Fibroblast of peridontal ligament (primary cell): ENCODE measurements at regions not wholly inside any gene's neighbourhood (a gene's known extent, or its start where the extent isn't known, plus 50 kb on each side); places are given as distances from the start of the nearest gene placed in this dataset.
"Not testable (repeated sequence)": the region's sequence is repeated elsewhere in the genome, so short reads cannot be mapped to it uniquely, and the experiment has no call there.

Experiments used
- DNase-seq: peaks from one replicate; pipeline ENCODE4 v3.0.0-alpha.2; 2010; ENCODE audit errors: extremely low read depth

DNA sequence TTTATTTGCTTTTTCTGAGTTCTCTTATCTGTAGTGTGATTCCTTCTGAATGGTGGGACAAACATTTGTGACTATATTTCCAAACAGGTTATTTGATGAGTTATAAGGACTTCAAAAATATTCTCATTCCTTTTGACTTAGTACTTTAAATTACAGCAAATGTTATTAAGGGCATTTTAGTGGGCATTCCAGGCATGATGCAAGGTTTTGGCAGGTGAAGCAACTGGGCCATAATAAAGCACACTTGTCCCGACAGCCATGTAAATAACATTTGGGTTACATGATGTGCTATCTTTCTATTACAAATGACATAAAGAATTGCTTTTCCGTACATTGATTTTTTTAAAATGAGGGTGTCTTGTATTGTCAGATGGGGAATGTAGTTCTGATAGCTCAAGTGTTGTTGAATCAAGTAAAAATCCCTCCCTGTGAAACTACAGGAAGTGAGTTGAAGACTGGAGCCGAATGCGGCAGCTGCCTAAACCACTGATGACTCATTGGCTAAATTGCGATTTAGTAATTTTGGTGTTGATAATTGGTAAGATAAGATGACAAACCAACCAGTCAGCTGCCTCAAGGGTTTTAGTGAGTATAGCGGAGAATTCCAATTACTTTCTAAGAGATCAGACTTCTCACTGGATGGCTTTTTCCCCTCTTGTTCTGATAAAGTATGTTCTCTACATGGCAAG, 231.3 kb upstream of the NPY start:
- DNase-seq: peak; percentile 34

DNA sequence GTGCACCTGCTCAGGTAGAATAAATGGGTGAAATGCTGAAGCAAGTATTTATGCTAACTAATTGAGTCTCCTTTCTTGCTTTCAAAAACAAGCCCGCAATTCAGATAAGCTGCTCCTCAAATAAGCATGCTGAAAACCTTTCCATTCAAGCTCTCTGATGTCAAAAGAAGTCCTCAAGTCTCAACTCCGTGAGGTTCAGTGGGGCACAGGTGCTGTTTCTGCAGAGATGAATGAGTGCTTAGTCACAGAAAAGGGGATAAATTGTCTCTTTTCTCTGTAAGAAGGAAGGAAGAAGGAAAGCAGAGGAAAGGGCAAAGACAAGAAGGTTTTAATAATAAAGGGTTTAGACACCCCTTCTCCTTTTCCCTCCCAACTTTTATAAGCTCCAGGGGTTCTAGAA, 229.8 kb upstream of the NPY start:
- no peak for DNase-seq

GRCh38 chr7:24057243-24057642, 226.7 kb upstream of the NPY start:
- DNase-seq: no peak

DNA sequence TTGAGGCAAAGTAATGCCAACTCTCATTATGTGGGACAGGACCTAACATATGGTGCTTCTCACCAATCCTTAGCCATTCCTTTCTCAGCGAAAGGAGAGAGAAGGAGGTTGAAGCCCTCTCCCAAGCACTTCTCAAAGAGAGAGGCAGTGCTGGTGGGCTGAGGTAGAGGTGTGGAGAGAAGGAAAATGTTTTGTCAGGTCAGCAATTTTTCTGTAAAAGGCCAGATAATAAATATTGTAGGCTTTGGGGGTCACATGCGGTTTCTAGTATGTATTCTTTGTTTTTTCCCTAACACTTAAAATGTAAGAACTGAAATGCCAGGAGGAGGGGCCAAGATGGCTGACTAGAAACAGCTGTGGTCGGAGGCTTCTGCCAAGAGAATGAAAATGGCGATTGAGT, 225.0 kb upstream of the NPY start:
- DNase-seq: no peak

- no peak for DNase-seq
Measured at GRCh38 chr7:24059775-24060174, 224.2 kb upstream of the NPY start.

- DNase-seq: no peak
Measured at GRCh38 chr7:24063721-24064120, 220.3 kb upstream of the NPY start.

GRCh38 chr7:24069751-24070150, 214.2 kb upstream of the NPY start:
- no peak for DNase-seq

DNA sequence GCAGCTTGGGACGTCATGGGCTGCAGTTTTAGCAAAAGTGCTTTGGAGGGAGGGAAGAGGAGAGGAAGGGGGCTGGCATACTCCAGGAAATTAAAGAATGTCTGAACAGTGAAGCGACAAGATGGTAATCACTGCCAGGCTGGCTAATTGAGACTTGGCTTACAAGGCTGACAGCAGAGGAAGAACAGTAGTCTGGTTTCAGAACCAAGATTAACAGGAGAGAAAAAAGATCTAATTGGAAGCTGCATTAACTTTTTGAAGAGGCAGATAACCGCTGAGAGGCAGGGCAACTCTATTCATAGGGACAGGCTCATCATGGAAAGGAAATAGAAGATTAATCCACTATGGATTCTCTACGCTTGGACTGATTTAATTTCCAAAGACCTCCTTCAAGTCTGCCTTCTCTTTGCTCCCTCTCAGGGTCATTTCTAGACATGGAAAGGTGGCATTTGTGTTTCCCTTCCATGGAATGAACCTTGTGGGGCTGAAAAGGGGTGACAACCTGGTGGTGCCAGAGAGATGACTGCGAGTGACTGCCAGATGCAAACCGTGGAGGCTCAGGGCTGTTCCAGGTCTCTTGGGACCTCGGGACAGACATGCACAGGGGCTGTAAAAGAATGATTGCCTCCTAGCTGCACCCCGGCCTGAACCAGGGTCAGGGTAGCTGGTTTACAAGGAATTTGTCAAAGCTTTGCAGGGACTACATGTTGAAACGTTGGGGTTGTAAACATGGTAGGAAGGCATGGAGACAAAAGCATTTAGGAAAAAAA, 210.2 kb upstream of the NPY start:
- no peak for DNase-seq

- no peak for DNase-seq
Measured at GRCh38 chr7:24075426-24075810, 208.6 kb upstream of the NPY start.

DNA sequence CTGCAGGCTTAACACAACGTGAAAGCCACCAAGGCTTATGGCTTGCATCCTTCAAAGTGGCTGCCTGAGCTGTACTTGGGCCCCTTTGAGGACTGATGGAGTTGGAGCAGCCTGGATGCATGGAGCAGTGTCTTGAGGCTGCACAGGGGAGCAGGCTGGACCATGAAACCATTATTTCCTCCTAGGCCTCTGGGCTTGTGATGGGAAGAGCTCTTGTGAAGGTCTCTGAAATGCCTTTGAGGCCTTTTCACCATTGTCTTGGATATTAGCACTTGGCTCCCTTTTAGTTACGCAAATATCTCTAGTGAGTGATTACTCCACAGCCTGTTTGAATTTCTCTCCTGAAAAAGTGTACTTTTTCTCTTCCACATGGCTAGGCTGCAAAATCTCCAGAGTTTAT, 201.2 kb upstream of the NPY start:
- no peak for DNase-seq

DNA sequence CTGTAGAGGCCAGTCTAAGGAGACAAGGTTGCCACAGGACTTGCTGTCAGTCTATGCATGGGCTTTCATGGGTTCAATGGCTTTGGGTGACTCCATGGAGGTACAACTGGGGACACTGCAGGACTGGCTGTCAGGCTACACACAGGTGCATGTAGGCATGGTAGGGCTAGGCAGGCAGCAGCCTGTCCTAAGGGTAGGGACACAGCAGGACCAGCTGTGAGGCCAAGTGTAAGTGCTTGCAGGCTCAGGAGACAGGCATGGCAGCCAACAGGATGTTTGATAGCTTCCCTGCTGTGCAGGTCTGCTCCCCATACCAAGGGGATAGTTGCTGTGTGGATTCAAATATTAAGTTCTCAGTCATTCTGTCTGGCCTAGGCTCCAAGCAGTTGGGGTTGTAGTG, 181.0 kb upstream of the NPY start:
- no peak for DNase-seq

- DNase-seq: no peak
Measured at GRCh38 chr7:24108906-24109376, 175.0 kb upstream of the NPY start.

DNA sequence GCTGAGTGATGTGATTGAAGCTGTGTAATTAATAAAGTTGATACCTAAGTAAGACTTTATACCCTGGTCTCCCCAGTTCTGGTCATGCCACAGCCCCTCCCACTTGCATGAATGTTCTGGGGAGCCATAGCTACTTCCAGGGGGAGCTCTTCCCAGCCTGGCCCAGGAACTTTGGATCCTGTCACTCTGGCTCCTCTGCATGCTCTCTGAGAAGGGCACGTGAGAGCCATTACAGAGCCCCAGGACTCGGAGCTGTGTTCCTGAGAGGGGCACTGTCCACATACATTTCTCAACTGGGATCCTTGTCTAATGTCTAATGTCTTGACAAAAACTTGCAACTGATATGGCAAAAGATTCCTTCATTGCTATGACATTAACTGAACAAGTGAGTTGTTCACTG, 173.9 kb upstream of the NPY start:
- no peak for DNase-seq

DNA sequence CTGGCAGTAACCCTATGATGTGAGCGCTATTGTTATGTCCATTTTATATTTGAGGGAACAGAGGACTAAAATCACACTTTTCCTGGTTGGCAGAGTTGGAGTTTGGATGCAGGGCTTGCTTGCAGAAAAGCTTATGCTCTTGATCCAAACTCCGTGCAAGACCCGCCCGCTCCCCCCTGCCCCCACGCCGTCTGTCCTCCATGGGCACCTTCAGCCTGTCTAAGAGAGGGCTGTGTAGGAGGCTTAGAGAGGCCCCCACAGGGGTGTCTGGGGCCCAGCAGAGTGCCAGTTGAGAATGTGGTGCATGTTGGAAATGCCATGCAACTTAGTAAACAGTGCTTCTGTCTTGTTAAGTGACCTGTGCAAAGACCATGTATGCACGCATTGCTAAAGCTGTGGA, 170.5 kb upstream of the NPY start:
- DNase-seq: no peak

DNA sequence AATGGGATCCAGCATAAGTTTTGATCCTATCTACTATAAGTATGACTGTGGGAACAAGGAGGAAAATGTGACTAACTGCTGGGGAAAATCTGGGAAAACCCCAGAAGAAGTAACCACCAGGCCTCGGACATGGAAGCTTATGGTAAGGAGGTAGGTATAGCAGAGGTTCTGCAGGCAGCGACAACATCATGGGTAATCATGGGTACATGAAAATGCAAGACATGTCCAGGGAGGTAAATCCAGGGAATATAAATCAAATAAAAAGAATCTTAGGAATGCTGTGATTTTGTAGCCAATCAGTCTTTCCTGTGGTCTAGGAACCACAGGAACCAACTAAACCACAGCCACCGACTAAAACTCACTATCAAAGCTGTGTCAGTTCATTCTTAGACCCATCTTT, 168.3 kb upstream of the NPY start:
- no peak for DNase-seq

DNA sequence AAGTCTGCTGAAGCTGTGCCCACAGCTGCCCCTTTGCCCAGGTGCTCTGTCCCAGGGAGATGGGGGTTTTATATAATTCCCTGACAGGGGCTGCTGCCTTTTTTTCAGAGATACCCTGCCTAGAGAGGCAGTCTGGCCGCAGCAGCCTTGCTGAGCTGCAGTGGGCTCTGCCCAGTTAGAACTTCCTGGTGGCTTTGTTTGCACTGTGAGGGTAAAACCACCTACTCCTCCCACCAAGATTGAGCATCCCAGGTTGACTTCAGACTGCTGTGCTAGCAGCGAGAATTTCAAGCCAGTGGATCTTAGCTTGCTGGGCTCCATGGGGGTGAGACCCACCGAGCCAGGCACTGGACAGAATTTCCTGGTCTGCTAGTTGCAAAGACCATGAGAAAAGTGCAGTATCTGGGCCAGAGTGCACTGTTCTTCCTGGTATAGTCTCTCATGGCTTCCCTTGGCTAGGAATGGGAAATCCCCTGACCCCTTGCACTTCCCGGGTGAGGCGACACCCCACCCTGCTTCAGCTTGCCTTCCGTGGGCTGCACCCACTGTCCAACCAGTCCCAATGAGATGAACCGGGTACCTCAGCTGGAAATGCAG, 166.0 kb upstream of the NPY start:
- DNase-seq: not testable (repeated sequence)

DNA sequence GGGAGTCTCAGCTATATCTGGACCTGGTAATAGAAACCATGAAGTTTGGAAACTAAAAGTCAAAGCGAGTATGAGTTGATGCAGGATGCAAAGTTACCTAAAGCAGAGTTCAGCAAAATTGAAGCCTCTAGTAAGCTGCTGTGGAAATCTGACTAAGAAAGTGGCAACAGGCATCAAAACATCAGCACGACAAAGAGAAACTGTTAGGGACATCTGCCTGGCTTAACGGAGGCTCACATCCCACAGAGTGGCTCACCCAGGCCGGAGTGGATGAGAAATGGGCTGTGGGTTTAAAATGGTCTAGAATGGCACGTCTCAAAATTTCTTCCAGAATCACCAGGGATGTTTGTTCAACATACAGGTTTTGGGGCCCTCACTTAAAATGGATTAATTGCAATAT, 164.1 kb upstream of the NPY start:
- DNase-seq: no peak

- peak; percentile 1 for DNase-seq
Measured at GRCh38 chr7:24123076-24123475, 160.9 kb upstream of the NPY start.

- DNase-seq: no peak
Measured at GRCh38 chr7:24125765-24126164, 158.2 kb upstream of the NPY start.

GRCh38 chr7:24127930-24128329, 156.1 kb upstream of the NPY start:
- no peak for DNase-seq

DNA sequence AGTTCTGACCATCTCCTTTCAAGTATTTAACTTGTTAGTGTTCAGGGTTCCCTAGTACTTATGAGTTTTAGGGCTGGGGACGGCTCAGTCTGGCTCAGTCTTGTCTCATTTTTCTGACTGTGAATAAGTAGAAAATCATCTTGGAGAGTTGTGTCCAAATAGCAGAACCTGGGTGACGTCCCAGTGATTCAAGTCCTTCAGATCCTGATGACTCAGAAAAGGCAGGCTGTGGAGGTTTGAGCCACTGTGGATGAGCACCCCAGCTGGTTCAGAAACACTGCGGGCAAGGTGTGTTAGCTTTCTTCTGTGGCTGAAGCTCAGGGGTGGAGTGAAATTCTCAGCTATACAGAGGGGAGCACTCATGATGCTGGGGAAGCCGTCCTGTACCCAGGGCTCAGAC, 154.4 kb upstream of the NPY start:
- peak; percentile 1 for DNase-seq

- no peak for DNase-seq
Measured at GRCh38 chr7:24130631-24131030, 153.4 kb upstream of the NPY start.

DNA sequence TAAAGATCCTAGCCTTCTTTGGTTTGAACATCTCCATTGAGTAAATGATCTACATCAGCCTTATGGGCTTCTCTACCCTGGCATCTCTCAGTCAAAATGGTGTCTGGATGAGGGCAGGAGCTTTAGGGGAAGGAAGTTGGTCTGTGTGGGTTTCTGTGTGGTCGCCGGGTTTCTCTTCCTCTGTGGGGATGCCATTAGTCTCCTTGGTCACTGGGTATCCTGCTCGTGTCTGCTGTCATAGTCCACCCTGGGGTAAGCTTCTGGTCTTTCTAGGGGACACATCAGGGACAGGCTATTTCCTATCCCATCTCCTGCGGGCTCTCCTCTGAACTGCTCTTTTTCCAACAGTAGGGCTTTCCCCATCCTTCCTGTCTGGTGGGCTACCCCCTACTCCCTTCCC, 150.3 kb upstream of the NPY start:
- DNase-seq: no peak
